ENCODE measurements at regions not wholly inside any gene's neighbourhood (a gene's known extent, or its start where the extent isn't known, plus 50 kb on each side); places are given as distances from the start of the nearest gene placed in this dataset.

DNA sequence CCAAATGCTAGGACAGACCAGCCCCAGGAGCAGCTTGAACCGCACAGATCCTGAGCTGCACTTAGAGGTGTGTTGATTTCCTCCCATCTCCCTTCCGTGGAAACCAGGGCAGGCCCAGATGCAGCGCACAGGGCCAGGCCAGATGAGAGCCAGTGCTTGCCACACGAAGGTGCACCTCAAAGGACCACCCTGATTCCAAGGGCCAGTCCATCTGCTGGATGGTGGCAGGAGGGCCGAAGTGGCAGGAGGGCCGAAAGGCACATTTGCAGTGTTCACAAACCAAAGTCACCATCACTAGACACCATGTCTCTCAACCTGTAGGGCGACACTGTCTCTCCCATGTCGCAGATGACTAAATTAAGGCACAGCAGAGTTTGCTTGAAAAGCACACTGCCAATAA is 370.7 kb upstream of the MYT1L start:
- no TSS peak for BruUV-seq (replicated peaks)
- Histone ChIP-seq H2BK120ac (ENCODE audit: low read depth, low read length) (no peak overlapping the region), H3K36me3 (ENCODE audit: control insufficient read depth, insufficient read depth, low read length) (no peaks in the 10 kb centered on the region), H3K4me2 (ENCODE audit: low read depth, low read length) (no peak overlapping the region), H3K14ac (replicated peaks; ENCODE audit: low read depth, low read length) (no peak overlapping the region), H4K8ac (ENCODE audit: low read depth in 2 of 2, low read length in 2 of 2) (no peak overlapping the region), H3K4me3 (ENCODE audit: insufficient read depth, low read depth, low read length) (no peak overlapping the region), H2AK9ac (replicated peaks; ENCODE audit: low read depth, low read length, poor library complexity) (no peak overlapping the region), H4K20me1 (ENCODE audit: insufficient read depth, low read length) (no peaks in the 10 kb centered on the region), H3K4me1 (ENCODE audit: control insufficient read depth, insufficient read depth, low read length) (no peaks in the 10 kb centered on the region), H4K5ac (ENCODE audit: low read depth, low read length) (no peak overlapping the region), H2AK5ac (ENCODE audit: low read depth, low read length) (no peak overlapping the region), H3K23ac (ENCODE audit: low read depth, low read length) (no peak overlapping the region), H3K18ac (ENCODE audit: low read depth, low read length) (no peak overlapping the region), H3K56ac (ENCODE audit: extremely low read depth, insufficient read depth, low read length) (no peak overlapping the region), H3K9ac (ENCODE audit: low read depth, low read length) (no peak overlapping the region), H3K4ac (ENCODE audit: low read depth, low read length) (no peak overlapping the region), H2AFZ (replicated peaks; ENCODE audit: low read length, poor library complexity) (no peak overlapping the region), H2BK20ac (ENCODE audit: low read depth, low read length) (no peak overlapping the region), H4K91ac (ENCODE audit: insufficient read depth, low read depth, low read length) (no peak overlapping the region), H2BK5ac (ENCODE audit: low read depth, low read length, poor library complexity, severe bottlenecking) (no peak overlapping the region), H2BK15ac (ENCODE audit: low read depth, low read length) (no peak overlapping the region), H3K27ac (ENCODE audit: insufficient read depth, low read length) (no peak overlapping the region), H3K27me3 (ENCODE audit: control insufficient read depth, insufficient read depth, low read length) (no peaks in the 10 kb centered on the region), H3K79me1 (ENCODE audit: low read depth in 1 of 2, low read length in 2 of 2) (no peaks in the 10 kb centered on the region), H3K9me3 (ENCODE audit: control insufficient read depth, insufficient read depth, low read length) (peaks cover 47% of the 10 kb centered on the region), H3K9me1 (ENCODE audit: insufficient read depth, low read length) (no peaks in the 10 kb centered on the region)
- TF ChIP-seq NFE2L2 (IDR thresholded peaks at IDR 0.05; ENCODE audit: low read depth, low read length) = no peak
- TF ChIP-seq, protein P1, sequence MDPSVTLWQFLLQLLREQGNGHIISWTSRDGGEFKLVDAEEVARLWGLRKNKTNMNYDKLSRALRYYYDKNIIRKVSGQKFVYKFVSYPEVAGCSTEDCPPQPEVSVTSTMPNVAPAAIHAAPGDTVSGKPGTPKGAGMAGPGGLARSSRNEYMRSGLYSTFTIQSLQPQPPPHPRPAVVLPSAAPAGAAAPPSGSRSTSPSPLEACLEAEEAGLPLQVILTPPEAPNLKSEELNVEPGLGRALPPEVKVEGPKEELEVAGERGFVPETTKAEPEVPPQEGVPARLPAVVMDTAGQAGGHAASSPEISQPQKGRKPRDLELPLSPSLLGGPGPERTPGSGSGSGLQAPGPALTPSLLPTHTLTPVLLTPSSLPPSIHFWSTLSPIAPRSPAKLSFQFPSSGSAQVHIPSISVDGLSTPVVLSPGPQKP (IDR thresholded peaks at IDR 0.05; ENCODE audit: borderline replicate concordance, low read depth, low read length) = no peak
- TF ChIP-seq MAZ (IDR thresholded peaks at IDR 0.05; ENCODE audit: borderline replicate concordance, low read depth, low read length) = no peak
- no peak for TF ChIP-seq FOS (IDR thresholded peaks at IDR 0.05; ENCODE audit: low read depth, low read length)
- TF ChIP-seq SMC3 (IDR thresholded peaks at IDR 0.05; ENCODE audit: low read depth, low read length) = no peak
- intact Hi-C loops (cut with micrococcal nuclease) = no loop called here
- no peak for DNase-seq
- ChIA-PET POLR2A (ENCODE audit: unreplicated experiment) (no interaction called here), CTCF (no interaction called here)
- no peak for ATAC-seq (ENCODE audit: low read depth)
- WGBS, 2 experiments (ENCODE audit: extremely low coverage in 2 of 2, insufficient read length in 1 of 2) = no CpG with 5 or more reads among the region's 8 CpGs
- in situ Hi-C loops (cut with MboI; ENCODE audit: low sequenced_read_pairs) = no loop called here
- dilution Hi-C loops (cut with HindIII; ENCODE audit: low sequenced_read_pairs, unreplicated experiment) = no loop called here
